H1 (cell line): ENCODE measurements at regions not wholly inside any gene's neighbourhood (a gene's known extent, or its start where the extent isn't known, plus 50 kb on each side); places are given as distances from the start of the nearest gene placed in this dataset.

Experiments used
- CTCF ChIA-PET: fragments of 300-600 bp; sonication (Branson Sonifier 250); formaldehyde crosslinking; loops from one replicate; lab custom pipeline; 2021; ENCODE audit not compliant: partially characterized antibody; lab: Charles Lee
- POLR2A ChIA-PET: fragments of 300-600 bp; sonication (Branson Sonifier 250); formaldehyde crosslinking; loops from one replicate; lab custom pipeline; 2021; ENCODE audit warnings: inconsistent platforms; ENCODE audit not compliant: partially characterized antibody; lab: Charles Lee
- DNase-seq, 2 experiments: peaks; one replicate each; pipeline versions ENCODE4 v3.0.0 to v3.0.0-alpha.2; 2010 to 2022; ENCODE audit warnings: low spot score in 2 of 2, low read depth in 1 of 2, mixed read lengths in 1 of 2
- FAIRE-seq: peaks from 2 replicates; lab custom pipeline; 2011; peaks lifted over from hg19 to GRCh38; lab: Jason Lieb, UNC
- H2AFZ ChIP-seq: 2 replicates; pipeline ENCODE4 v1.8.1; 2012; ENCODE audit warnings: low read length, inconsistent platforms
- H2AK5ac ChIP-seq: 2 replicates; pipeline ENCODE4 v1.6.1; 2013; ENCODE audit warnings: low read depth, low read length
- H2BK120ac ChIP-seq: replicated peaks from 2 replicates; pipeline ENCODE3; 2013; ENCODE audit warnings: low read depth, low read length, inconsistent platforms
- H2BK12ac ChIP-seq: 2 replicates; pipeline ENCODE4 v1.6.1; 2013; ENCODE audit warnings: low read depth, low read length
- H2BK15ac ChIP-seq: 2 replicates; pipeline ENCODE4 v1.6.1; 2013; ENCODE audit warnings: low read length
- H2BK20ac ChIP-seq: 2 replicates; pipeline ENCODE4 v1.6.1; 2013; ENCODE audit warnings: low read length
- H2BK5ac ChIP-seq: 2 replicates; pipeline ENCODE4 v1.6.1; 2013; ENCODE audit warnings: low read depth, low read length
- H3K14ac ChIP-seq: 2 replicates; pipeline ENCODE4 v1.6.1; 2013; ENCODE audit warnings: inconsistent platforms; ENCODE audit not compliant: insufficient read length
- H3K18ac ChIP-seq: 2 replicates; pipeline ENCODE4 v1.6.1; 2013; ENCODE audit warnings: low read length; ENCODE audit errors: extremely low read depth
- H3K23ac ChIP-seq: 2 replicates; pipeline ENCODE4 v1.6.1; 2013; ENCODE audit warnings: inconsistent platforms; ENCODE audit not compliant: insufficient read length
- H3K23me2 ChIP-seq: 2 replicates; pipeline ENCODE4 v1.6.1; 2013; ENCODE audit warnings: low read depth, low read length
- H3K27ac ChIP-seq: 2 replicates; pipeline ENCODE4 v1.6.1; 2011; ENCODE audit warnings: low read depth, low read length, inconsistent platforms
- H3K27me3 ChIP-seq, 4 experiments: replicated peaks in 1 of 4; 1 replicate in 1 of 4; 2 replicates in 3 of 4; pipeline versions ENCODE4 v1.6.1 to v1.8.1; 2011 to 2013; ENCODE audit warnings: low read length in 3 of 4, mild to moderate bottlenecking in 3 of 4, inconsistent platforms in 2 of 4, mixed read lengths in 2 of 4, moderate library complexity in 1 of 4; ENCODE audit not compliant: control insufficient read depth in 3 of 4, insufficient read depth in 3 of 4; ENCODE audit errors: extremely low read depth in 1 of 4
- H3K36me3 ChIP-seq, 4 experiments: 2 replicates each; pipeline versions ENCODE4 v1.6.1 to v1.8.1; 2011 to 2013; ENCODE audit warnings: mild to moderate bottlenecking in 4 of 4, low read length in 3 of 4, moderate library complexity in 2 of 4, control low read depth in 1 of 4, inconsistent platforms in 1 of 4; ENCODE audit not compliant: insufficient read depth in 4 of 4, control insufficient read depth in 2 of 4
- H3K4ac ChIP-seq: replicated peaks from 2 replicates; pipeline ENCODE3; 2013; ENCODE audit warnings: low read length, low read depth, mixed read lengths, inconsistent platforms; ENCODE audit not compliant: insufficient read length
- H3K4me1 ChIP-seq, 4 experiments: replicated peaks in 1 of 4; 1 replicate in 1 of 4; 2 replicates in 3 of 4; pipeline versions ENCODE4 v1.6.1 to v1.8.1; 2011 to 2013; ENCODE audit warnings: low read length in 3 of 4, inconsistent platforms in 2 of 4, mixed read lengths in 1 of 4; ENCODE audit not compliant: insufficient read depth in 4 of 4, control insufficient read depth in 3 of 4
- H3K4me2 ChIP-seq, 2 experiments: 2 replicates each; pipeline versions ENCODE4 v1.6.1 to v1.8.1; 2011 to 2013; ENCODE audit warnings: low read depth in 2 of 2, low read length in 2 of 2, control low read depth in 1 of 2, inconsistent platforms in 1 of 2, mild to moderate bottlenecking in 1 of 2; ENCODE audit not compliant: insufficient read depth in 1 of 2
- H3K4me3 ChIP-seq, 4 experiments: fragments of 200-600, 300-600 bp in 1 of 4; sonication (generic), shearing (Covaris generic), sonication (Bioruptor Twin) in 1 of 4; 2 replicates each; pipeline versions ENCODE4 v1.5.1 to v1.8.1; 2011 to 2016; ENCODE audit warnings: low read length in 4 of 4, low read depth in 3 of 4, control low read depth in 2 of 4, inconsistent platforms in 2 of 4, mild to moderate bottlenecking in 2 of 4, mixed read lengths in 1 of 4, moderate library complexity in 1 of 4; ENCODE audit not compliant: insufficient read depth in 2 of 4; ENCODE audit errors: extremely low read depth in 1 of 4
- H3K56ac ChIP-seq: replicated peaks from 2 replicates; pipeline ENCODE3; 2013; ENCODE audit warnings: low read depth, mild to moderate bottlenecking, mixed read lengths, low read length, inconsistent platforms; ENCODE audit not compliant: insufficient read length
- H3K79me1 ChIP-seq: 2 replicates; pipeline ENCODE4 v1.6.1; 2013; ENCODE audit warnings: low read depth, low read length, control low read depth
- H3K79me2 ChIP-seq, 2 experiments: 2 replicates each; pipeline versions ENCODE4 v1.6.1 to v1.8.1; 2012 to 2013; ENCODE audit warnings: low read length in 2 of 2, mild to moderate bottlenecking in 2 of 2, inconsistent platforms in 1 of 2; ENCODE audit not compliant: insufficient read depth in 2 of 2, control insufficient read depth in 1 of 2
- H3K9ac ChIP-seq, 4 experiments: replicated peaks in 1 of 4; 1 replicate in 1 of 4; 2 replicates in 3 of 4; pipeline versions ENCODE4 v1.6.1 to v1.8.1; 2011 to 2013; ENCODE audit warnings: low read depth in 3 of 4, low read length in 3 of 4, control low read depth in 2 of 4, mild to moderate bottlenecking in 2 of 4, moderate library complexity in 2 of 4, inconsistent platforms in 1 of 4; ENCODE audit errors: extremely low read depth in 1 of 4
- H3K9me3 ChIP-seq, 2 experiments: 2 replicates each; pipeline versions ENCODE4 v1.6.1 to v1.8.1; 2012 to 2013; ENCODE audit warnings: mild to moderate bottlenecking in 2 of 2, moderate library complexity in 2 of 2, control low read depth in 1 of 2, inconsistent platforms in 1 of 2, low read depth in 1 of 2, low read length in 1 of 2, mixed read lengths in 1 of 2; ENCODE audit not compliant: insufficient read depth in 2 of 2
- H4K20me1 ChIP-seq, 2 experiments: replicated peaks in 1 of 2; 2 replicates each; pipeline versions ENCODE3 to v1.8.1; 2011 to 2013; ENCODE audit warnings: inconsistent platforms in 2 of 2, low read length in 2 of 2, mild to moderate bottlenecking in 1 of 2; ENCODE audit not compliant: insufficient read depth in 2 of 2, control insufficient read depth in 1 of 2
- H4K5ac ChIP-seq: 2 replicates; pipeline ENCODE4 v1.6.1; 2013; ENCODE audit warnings: low read length, low read depth, mixed read lengths, inconsistent platforms; ENCODE audit not compliant: insufficient read length
- H4K8ac ChIP-seq: 2 replicates; pipeline ENCODE4 v1.8.0; 2013; ENCODE audit warnings: mild to moderate bottlenecking, moderate library complexity, low read length, inconsistent platforms; ENCODE audit not compliant: insufficient read depth; ENCODE audit errors: extremely low read depth
- H4K91ac ChIP-seq: replicated peaks from 2 replicates; pipeline ENCODE3; 2013; ENCODE audit warnings: low read length, mixed read lengths, inconsistent platforms; ENCODE audit not compliant: insufficient read length
- BCL11A ChIP-seq, 2 experiments: IDR thresholded peaks; one replicate each; pipeline ENCODE4 v1.6.1; 2011; ENCODE audit warnings: low read depth in 2 of 2, low read length in 2 of 2, mild to moderate bottlenecking in 2 of 2
- BRCA1 ChIP-seq: IDR thresholded peaks from 2 replicates; pipeline ENCODE4 v1.6.1; 2012; ENCODE audit warnings: low read depth, low read length, improper control_type of control experiment
- CBX8 ChIP-seq: fragments of 300-800, 300-1000 bp; sonication (generic); IDR thresholded peaks from 2 replicates; pipeline ENCODE4 v1.7.1; 2016; ENCODE audit warnings: low read depth, low read length, borderline replicate concordance
- CREB1 ChIP-seq: IDR thresholded peaks from 2 replicates; pipeline ENCODE4 v1.6.1; 2012; ENCODE audit warnings: inconsistent platforms
- GABPA ChIP-seq: IDR thresholded peaks from 2 replicates; pipeline ENCODE4 v1.6.1; 2011; ENCODE audit warnings: mild to moderate bottlenecking, low read length, moderate library complexity, borderline replicate concordance; ENCODE audit not compliant: insufficient read depth
- KDM1A ChIP-seq: fragments of 200-600, 300-600 bp; sonication (generic); IDR thresholded peaks from 2 replicates; pipeline ENCODE4 v1.7.1; 2016; ENCODE audit warnings: mild to moderate bottlenecking, low read length, borderline replicate concordance
- KDM4A ChIP-seq: IDR thresholded peaks from one replicate; pipeline ENCODE4 v1.7.1; 2012; ENCODE audit warnings: low read depth, mild to moderate bottlenecking, moderate library complexity, low read length, inconsistent platforms; ENCODE audit not compliant: severe bottlenecking
- MAFK ChIP-seq: IDR thresholded peaks from 2 replicates; pipeline ENCODE4 v1.6.1; 2012; ENCODE audit warnings: low read depth, mild to moderate bottlenecking, improper control_type of control experiment, low read length
- NANOG ChIP-seq: IDR thresholded peaks from 2 replicates; pipeline ENCODE4 v1.6.1; 2011; ENCODE audit warnings: low read length, low read depth, mild to moderate bottlenecking, inconsistent platforms; ENCODE audit not compliant: insufficient read depth, poor library complexity, severe bottlenecking
- PHF8 ChIP-seq: fragments of 200-600 bp; sonication (generic); conservative IDR thresholded peaks from 2 replicates; pipeline ENCODE4 v1.7.1; 2012; ENCODE audit warnings: low read depth, mild to moderate bottlenecking, inconsistent platforms, low read length, moderate library complexity
- TAF7 ChIP-seq: optimal IDR thresholded peaks from 2 replicates; pipeline ENCODE3; 2011; ENCODE audit warnings: low read depth, mild to moderate bottlenecking, inconsistent platforms, low read length, moderate library complexity, borderline replicate concordance
- WGBS, 2 experiments: shearing (Covaris generic) in 1 of 2; methylation state at CpG; one replicate each; pipeline versions ENCODE4 v1.1.6 to v1.1.7; 2013 to 2015; ENCODE audit warnings: low lambda C conversion rate in 2 of 2, mixed read lengths in 2 of 2, inconsistent platforms in 1 of 2, low coverage in 1 of 2, missing lambda C conversion rate in 1 of 2; ENCODE audit not compliant: insufficient replicate concordance in 2 of 2, insufficient coverage in 1 of 2, insufficient read length in 1 of 2; ENCODE audit errors: extremely low coverage in 1 of 2, missing lambda C conversion rate in 1 of 2; 5-methylcytosine and 5-hydroxymethylcytosine counted together
- TF ChIP-seq, protein P1 (sequence below), 3 experiments: IDR thresholded peaks; 1 replicate in 2 of 3; 2 replicates in 1 of 3; pipeline versions ENCODE4 v1.5.1 to v1.6.1; 2011; ENCODE audit warnings: low read length in 3 of 3, mild to moderate bottlenecking in 3 of 3, inconsistent platforms in 2 of 3, low read depth in 1 of 3, moderate library complexity in 1 of 3; ENCODE audit not compliant: insufficient read depth in 1 of 3; ENCODE audit errors: control extremely low read depth in 1 of 3

DNA sequence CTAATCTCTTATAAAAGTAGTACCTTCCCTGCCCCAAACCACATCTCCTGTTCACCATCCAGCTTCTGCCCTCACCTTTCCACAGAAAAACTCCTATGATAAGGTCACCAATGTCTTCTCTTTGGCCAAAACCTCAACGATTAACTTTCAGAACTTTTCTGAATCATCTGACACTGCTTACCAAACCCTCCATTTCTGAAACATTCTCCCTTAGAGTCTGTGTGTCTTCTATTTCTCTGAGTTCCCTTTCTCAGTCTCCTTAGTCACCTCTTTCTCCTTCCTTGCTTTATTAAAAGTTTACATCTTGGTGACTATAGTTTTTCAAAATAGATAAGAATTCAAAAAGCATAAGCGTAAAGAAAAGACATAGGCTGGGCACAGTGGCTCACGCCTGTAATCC is 51.3 kb upstream of the SP3 start:
- no peak overlapping the region for H2BK120ac ChIP-seq
- no peak for TF ChIP-seq TAF7
- TF ChIP-seq NANOG: no peak
- no peak for TF ChIP-seq PHF8
- TF ChIP-seq KDM4A: no peak
- TF ChIP-seq BCL11A (IDR thresholded peaks at IDR 0.05; ENCODE audit: low read depth in 2 of 2, low read length in 2 of 2): no peak
- TF ChIP-seq, protein P1, sequence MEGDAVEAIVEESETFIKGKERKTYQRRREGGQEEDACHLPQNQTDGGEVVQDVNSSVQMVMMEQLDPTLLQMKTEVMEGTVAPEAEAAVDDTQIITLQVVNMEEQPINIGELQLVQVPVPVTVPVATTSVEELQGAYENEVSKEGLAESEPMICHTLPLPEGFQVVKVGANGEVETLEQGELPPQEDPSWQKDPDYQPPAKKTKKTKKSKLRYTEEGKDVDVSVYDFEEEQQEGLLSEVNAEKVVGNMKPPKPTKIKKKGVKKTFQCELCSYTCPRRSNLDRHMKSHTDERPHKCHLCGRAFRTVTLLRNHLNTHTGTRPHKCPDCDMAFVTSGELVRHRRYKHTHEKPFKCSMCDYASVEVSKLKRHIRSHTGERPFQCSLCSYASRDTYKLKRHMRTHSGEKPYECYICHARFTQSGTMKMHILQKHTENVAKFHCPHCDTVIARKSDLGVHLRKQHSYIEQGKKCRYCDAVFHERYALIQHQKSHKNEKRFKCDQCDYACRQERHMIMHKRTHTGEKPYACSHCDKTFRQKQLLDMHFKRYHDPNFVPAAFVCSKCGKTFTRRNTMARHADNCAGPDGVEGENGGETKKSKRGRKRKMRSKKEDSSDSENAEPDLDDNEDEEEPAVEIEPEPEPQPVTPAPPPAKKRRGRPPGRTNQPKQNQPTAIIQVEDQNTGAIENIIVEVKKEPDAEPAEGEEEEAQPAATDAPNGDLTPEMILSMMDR (IDR thresholded peaks at IDR 0.05; ENCODE audit: control extremely low read depth in 1 of 3, insufficient read depth in 1 of 3, low read depth in 1 of 3, low read length in 3 of 3): no peak
- TF ChIP-seq CBX8: no peak
- TF ChIP-seq MAFK: no peak
- no peak for TF ChIP-seq KDM1A
- TF ChIP-seq CREB1: no peak
- TF ChIP-seq BRCA1: no peak
- TF ChIP-seq GABPA: no peak

More for the DNA sequence above, 51.3 kb upstream of the SP3 start:
- Histone ChIP-seq H3K9ac (no peak overlapping the region), H2BK20ac (no peak overlapping the region), H3K27ac (no peak overlapping the region), H2AFZ (no peak overlapping the region), H2AK5ac (no peak overlapping the region), H4K5ac (no peak overlapping the region), H3K9me3 (no peaks in the 10 kb centered on the region), H4K91ac (no peak overlapping the region), H3K18ac (no peak overlapping the region), H3K4me3 (no peak overlapping the region), H3K56ac (no peak overlapping the region), H3K23ac (no peak overlapping the region), H3K14ac (no peak overlapping the region), H3K4ac (no peak overlapping the region), H3K23me2 (peaks cover 5% of the 10 kb centered on the region; the same call in 1 of the 2 replicates), H4K20me1 (no peaks in the 10 kb centered on the region), H3K4me1 (peaks cover 5 to 20% (median 14%) of the 10 kb centered on the region in 4 experiments), H3K79me2 (no peaks in the 10 kb centered on the region), H3K27me3 (peaks cover 0 to 8% (median 5%) of the 10 kb centered on the region in 4 experiments; a peak in 4 of 7 replicates), H3K36me3 (no peaks in the 10 kb centered on the region), H4K8ac (no peak overlapping the region), H2BK5ac (no peak overlapping the region), H3K4me2 (no peak overlapping the region), H2BK15ac (no peak overlapping the region), H3K79me1 (no peaks in the 10 kb centered on the region), H2BK12ac (no peak overlapping the region)
- DNase-seq (no peak), FAIRE-seq (no peak)
- CTCF ChIA-PET: interaction anchor here (0.5 kb wide), 1 partner anchor 328 kb away, joined by 3 read pairs; no protein-coding TSS in a partner anchor
- 97% methylated on average over 3 of the region's 3 CpGs; no CpG with 5 or more reads in 1 of the 2 experiments for WGBS, 2 experiments
- POLR2A ChIA-PET: no interaction called here
